Glutamatergic neuron (in vitro differentiated cells): ENCODE measurements at regions not wholly inside any gene's neighbourhood (a gene's known extent, or its start where the extent isn't known, plus 50 kb on each side); places are given as distances from the start of the nearest gene placed in this dataset.

Source experiments
- DNase-seq: peaks from one replicate; pipeline ENCODE4 v3.0.0; 2022
- H3K27ac Mint-ChIP-seq: one replicate; pipeline ENCODE4 v1.8.0; 2020; ENCODE audit warnings: mild to moderate bottlenecking, mixed read lengths, inconsistent platforms; ENCODE audit not compliant: unreplicated experiment
- H3K27me3 Mint-ChIP-seq: one replicate; pipeline ENCODE4 v1.8.0; 2020; ENCODE audit warnings: mild to moderate bottlenecking, moderate library complexity, mixed read lengths, inconsistent platforms; ENCODE audit not compliant: unreplicated experiment
- H3K36me3 Mint-ChIP-seq: one replicate; pipeline ENCODE4 v1.8.0; 2020; ENCODE audit warnings: mild to moderate bottlenecking, mixed read lengths, inconsistent platforms; ENCODE audit not compliant: unreplicated experiment
- H3K4me1 Mint-ChIP-seq: one replicate; pipeline ENCODE4 v1.8.0; 2020; ENCODE audit warnings: mild to moderate bottlenecking, low read depth, mixed read lengths, inconsistent platforms; ENCODE audit not compliant: unreplicated experiment
- H3K4me3 Mint-ChIP-seq: one replicate; pipeline ENCODE4 v1.8.0; 2020; ENCODE audit warnings: mild to moderate bottlenecking, mixed read lengths, inconsistent platforms; ENCODE audit not compliant: unreplicated experiment
- H3K9me3 Mint-ChIP-seq: one replicate; pipeline ENCODE4 v1.8.0; 2020; ENCODE audit warnings: mild to moderate bottlenecking, moderate library complexity, mixed read lengths, inconsistent platforms; ENCODE audit not compliant: unreplicated experiment
- CTCF ChIP-seq: fragments of 200-600 bp; sonication (generic); IDR thresholded peaks from one replicate; pipeline ENCODE4 v1.5.0; 2021; ENCODE audit not compliant: partially characterized antibody, unreplicated experiment

- Mint-ChIP-seq H3K4me1 (peaks cover 7% of the 10 kb centered on the region), H3K27ac (no peak overlapping the region), H3K4me3 (no peak overlapping the region), H3K27me3 (no peaks in the 10 kb centered on the region), H3K9me3 (no peaks in the 10 kb centered on the region), H3K36me3 (no peaks in the 10 kb centered on the region)
- DNase-seq: no peak
- TF ChIP-seq CTCF: no peak
These were observed 1014.2 kb downstream of the FAT4 start for GRCh38 chr4:126328914-126329313.

- Mint-ChIP-seq H3K4me3 (no peak overlapping the region), H3K27ac (no peak overlapping the region), H3K9me3 (no peaks in the 10 kb centered on the region), H3K36me3 (no peaks in the 10 kb centered on the region), H3K27me3 (no peaks in the 10 kb centered on the region), H3K4me1 (peaks cover 6% of the 10 kb centered on the region)
- no peak for TF ChIP-seq CTCF
- no peak for DNase-seq
These were observed 1023.8 kb downstream of the FAT4 start for GRCh38 chr4:126338548-126338947.

- no peak for DNase-seq
- no peak for TF ChIP-seq CTCF
- Mint-ChIP-seq H3K4me1 (peaks cover 6% of the 10 kb centered on the region), H3K27me3 (no peaks in the 10 kb centered on the region), H3K27ac (no peak overlapping the region), H3K4me3 (no peak overlapping the region), H3K36me3 (no peaks in the 10 kb centered on the region), H3K9me3 (no peaks in the 10 kb centered on the region)
These were observed 1027.2 kb downstream of the FAT4 start for GRCh38 chr4:126341927-126342326.

GRCh38 chr4:126344472-126344871 is 1029.7 kb downstream of the FAT4 start:
- no peak for TF ChIP-seq CTCF
- DNase-seq: no peak
- Mint-ChIP-seq H3K27me3 (no peaks in the 10 kb centered on the region), H3K36me3 (no peaks in the 10 kb centered on the region), H3K4me3 (no peak overlapping the region), H3K4me1 (no peaks in the 10 kb centered on the region), H3K27ac (no peak overlapping the region), H3K9me3 (no peaks in the 10 kb centered on the region)

- H3K27ac Mint-ChIP-seq: no peak overlapping the region
- H3K27me3 Mint-ChIP-seq: no peaks in the 10 kb centered on the region
- DNase-seq: no peak
- no peak for TF ChIP-seq CTCF
- H3K4me1 Mint-ChIP-seq: no peaks in the 10 kb centered on the region
- no peaks in the 10 kb centered on the region for H3K9me3 Mint-ChIP-seq
- H3K36me3 Mint-ChIP-seq: no peaks in the 10 kb centered on the region
- no peak overlapping the region for H3K4me3 Mint-ChIP-seq
These were observed 1031.9 kb downstream of the FAT4 start for GRCh38 chr4:126346654-126347053.
